ENCODE measurements at regions not wholly inside any gene's neighbourhood (a gene's known extent, or its start where the extent isn't known, plus 50 kb on each side); places are given as distances from the start of the nearest gene placed in this dataset.

DNA sequence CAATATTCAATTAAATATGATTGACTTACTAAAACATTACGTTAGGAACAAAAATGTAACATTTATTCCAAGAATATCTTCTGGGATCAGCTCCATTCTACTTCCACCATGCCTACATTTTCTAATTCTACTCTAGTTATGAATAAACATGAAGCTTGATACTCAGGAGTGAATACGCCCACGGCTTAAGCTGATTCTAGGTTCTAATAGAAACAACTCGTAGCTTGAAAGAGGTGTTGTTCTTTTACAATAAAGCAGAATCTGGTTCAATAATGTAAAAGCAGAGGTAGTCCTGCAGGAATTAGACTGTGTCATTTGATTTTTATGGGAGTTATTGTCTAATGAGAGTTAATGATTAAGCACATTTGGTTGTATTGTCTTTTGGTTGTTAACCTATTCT, 107.3 kb upstream of the OLIG3 start (continued):
- TF ChIP-seq, protein P1, sequence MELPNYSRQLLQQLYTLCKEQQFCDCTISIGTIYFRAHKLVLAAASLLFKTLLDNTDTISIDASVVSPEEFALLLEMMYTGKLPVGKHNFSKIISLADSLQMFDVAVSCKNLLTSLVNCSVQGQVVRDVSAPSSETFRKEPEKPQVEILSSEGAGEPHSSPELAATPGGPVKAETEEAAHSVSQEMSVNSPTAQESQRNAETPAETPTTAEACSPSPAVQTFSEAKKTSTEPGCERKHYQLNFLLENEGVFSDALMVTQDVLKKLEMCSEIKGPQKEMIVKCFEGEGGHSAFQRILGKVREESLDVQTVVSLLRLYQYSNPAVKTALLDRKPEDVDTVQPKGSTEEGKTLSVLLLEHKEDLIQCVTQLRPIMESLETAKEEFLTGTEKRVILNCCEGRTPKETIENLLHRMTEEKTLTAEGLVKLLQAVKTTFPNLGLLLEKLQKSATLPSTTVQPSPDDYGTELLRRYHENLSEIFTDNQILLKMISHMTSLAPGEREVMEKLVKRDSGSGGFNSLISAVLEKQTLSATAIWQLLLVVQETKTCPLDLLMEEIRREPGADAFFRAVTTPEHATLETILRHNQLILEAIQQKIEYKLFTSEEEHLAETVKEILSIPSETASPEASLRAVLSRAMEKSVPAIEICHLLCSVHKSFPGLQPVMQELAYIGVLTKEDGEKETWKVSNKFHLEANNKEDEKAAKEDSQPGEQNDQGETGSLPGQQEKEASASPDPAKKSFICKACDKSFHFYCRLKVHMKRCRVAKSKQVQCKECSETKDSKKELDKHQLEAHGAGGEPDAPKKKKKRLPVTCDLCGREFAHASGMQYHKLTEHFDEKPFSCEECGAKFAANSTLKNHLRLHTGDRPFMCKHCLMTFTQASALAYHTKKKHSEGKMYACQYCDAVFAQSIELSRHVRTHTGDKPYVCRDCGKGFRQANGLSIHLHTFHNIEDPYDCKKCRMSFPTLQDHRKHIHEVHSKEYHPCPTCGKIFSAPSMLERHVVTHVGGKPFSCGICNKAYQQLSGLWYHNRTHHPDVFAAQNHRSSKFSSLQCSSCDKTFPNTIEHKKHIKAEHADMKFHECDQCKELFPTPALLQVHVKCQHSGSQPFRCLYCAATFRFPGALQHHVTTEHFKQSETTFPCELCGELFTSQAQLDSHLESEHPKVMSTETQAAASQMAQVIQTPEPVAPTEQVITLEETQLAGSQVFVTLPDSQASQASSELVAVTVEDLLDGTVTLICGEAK (IDR thresholded peaks at IDR 0.05; ENCODE audit: borderline replicate concordance) = no peak
- TF ChIP-seq PRDM15 (CRISPR knock-in tag; IDR thresholded peaks at IDR 0.05) (no peak), TCF7 (IDR thresholded peaks at IDR 0.05; ENCODE audit: borderline replicate concordance) (no peak), ZBED1 (IDR thresholded peaks at IDR 0.05; ENCODE audit: borderline replicate concordance) (no peak), PBX3 (IDR thresholded peaks at IDR 0.05; ENCODE audit: insufficient replicate concordance, low read depth, low read length) (no peak), PAX5 (IDR thresholded peaks at IDR 0.05; ENCODE audit: borderline replicate concordance, low read depth, low read length) (no peak)
